Panc1 (cell line): ENCODE measurements at regions not wholly inside any gene's neighbourhood (a gene's known extent, or its start where the extent isn't known, plus 50 kb on each side); places are given as distances from the start of the nearest gene placed in this dataset.
"Not testable (repeated sequence)": the region's sequence is repeated elsewhere in the genome, so short reads cannot be mapped to it uniquely, and the experiment has no call there.

Experiments used
- ATAC-seq: fragments of 200-7000 bp; cut with Tn5 transposase; 2 replicates; pipeline ENCODE4 v1.9.1; 2020; ENCODE audit warnings: mild to moderate bottlenecking, moderate library complexity
- BruUV-seq: library from RNA; stranded (reverse); fragments of 400-500 nt; replicated peaks from 2 replicates; lab custom pipeline; 2021; lab: Mats Ljungman, UMichigan
- CTCF ChIA-PET: fragments of 300-600 bp; sonication (Branson Sonifier 250); formaldehyde crosslinking; loops from one replicate; lab custom pipeline; 2022; ENCODE audit warnings: antibody characterized with exemption; lab: Charles Lee
- POLR2A ChIA-PET: fragments of 300-600 bp; sonication (Branson Sonifier 250); formaldehyde crosslinking; loops from one replicate; lab custom pipeline; 2022; ENCODE audit warnings: antibody characterized with exemption; lab: Charles Lee
- DNase-seq: peaks from one replicate; pipeline ENCODE4 v3.0.0-alpha.2; 2010; ENCODE audit warnings: low read depth, low spot score
- H3K27ac ChIP-seq: 2 replicates; pipeline ENCODE4 v1.5.1; 2011; ENCODE audit warnings: mild to moderate bottlenecking, low read length, inconsistent platforms
- H3K27me3 ChIP-seq: fragments of 200-500 bp; sonication (Bioruptor generic); 2 replicates; pipeline ENCODE4 v1.6.0; 2014; ENCODE audit warnings: low read length, inconsistent platforms; ENCODE audit not compliant: control insufficient read depth, insufficient read depth
- H3K36me3 ChIP-seq: fragments of 200-500 bp; sonication (Bioruptor generic); 2 replicates; pipeline ENCODE4 v1.5.1; 2014; ENCODE audit warnings: inconsistent platforms, mild to moderate bottlenecking, low read length, moderate library complexity; ENCODE audit not compliant: control insufficient read depth, insufficient read depth
- H3K4me1 ChIP-seq: 2 replicates; pipeline ENCODE4 v1.5.1; 2011; ENCODE audit warnings: inconsistent platforms, mild to moderate bottlenecking, low read length, moderate library complexity; ENCODE audit not compliant: control insufficient read depth, insufficient read depth
- H3K4me3 ChIP-seq, 2 experiments: 2 replicates each; pipeline ENCODE4 v1.5.1; 2011 to 2012; ENCODE audit warnings: low read depth in 2 of 2, low read length in 2 of 2, mild to moderate bottlenecking in 2 of 2, inconsistent platforms in 1 of 2, moderate library complexity in 1 of 2
- H3K9me3 ChIP-seq: fragments of 200-500 bp; sonication (Bioruptor generic); 2 replicates; pipeline ENCODE4 v1.5.1; 2014; ENCODE audit warnings: low read depth, mild to moderate bottlenecking, inconsistent platforms, low read length, moderate library complexity; ENCODE audit not compliant: control insufficient read depth, insufficient read depth
- in situ Hi-C: cut with HindIII; loops from 2 replicates; pipeline ENCODE4 v1.10.0; 2016; ENCODE audit warnings: low sequenced_read_pairs, low pct_unique_long_range_greater_than_20kb
- intact Hi-C: fragments of 100-400 bp; cut with micrococcal nuclease; formaldehyde crosslinking; loops from one replicate; pipeline ENCODE4 v1.10.0; 2022; ENCODE audit not compliant: unreplicated experiment

DNA sequence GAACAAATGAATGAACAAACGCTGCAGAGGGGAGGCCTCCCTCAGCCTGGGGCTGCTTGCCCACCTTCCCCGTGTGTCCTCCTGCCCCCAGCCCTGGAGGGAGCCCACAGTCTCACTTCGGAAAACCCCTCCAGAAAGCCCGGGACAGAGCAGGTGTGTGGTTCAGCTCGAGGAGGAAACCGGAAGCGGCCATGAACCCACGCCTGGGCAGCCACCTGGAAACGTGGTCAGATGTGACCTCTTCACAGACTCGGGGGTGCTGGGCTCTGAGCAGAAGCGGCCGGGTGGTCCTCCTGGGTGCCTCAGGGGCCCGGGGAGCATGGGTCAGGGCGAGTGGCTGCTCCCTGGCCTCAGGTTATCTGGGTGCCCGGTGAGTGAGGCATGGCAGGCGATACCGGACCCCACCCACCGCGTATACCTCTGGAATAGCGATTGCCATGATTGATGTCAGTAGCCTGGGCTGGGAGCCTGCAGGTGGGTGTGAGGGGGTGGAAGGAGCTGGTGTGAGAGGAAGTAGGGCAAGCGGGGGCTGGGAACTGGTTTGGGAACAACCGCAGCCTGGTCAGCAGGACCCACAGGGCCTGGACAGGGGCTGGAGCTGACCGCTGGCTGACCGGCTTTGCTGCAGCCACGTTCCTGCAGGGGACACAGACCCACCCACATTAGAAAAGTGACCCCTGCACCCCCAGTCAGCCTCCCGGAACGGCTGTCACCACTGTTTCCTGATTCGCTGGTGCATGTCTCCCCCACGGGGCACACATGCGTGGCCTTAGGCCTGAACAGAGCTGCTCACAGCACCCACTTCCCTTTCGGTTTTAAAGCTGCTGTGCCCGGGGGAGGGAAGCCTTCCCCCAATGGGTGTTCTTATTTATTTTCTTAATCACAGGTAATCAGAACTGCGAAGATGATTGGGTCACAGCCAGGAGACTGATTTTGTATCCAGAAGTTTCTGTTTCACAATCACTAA is 5465.1 kb upstream of the TPTE start:
- ATAC-seq, BruUV-seq, in situ Hi-C loops, CTCF ChIA-PET, DNase-seq, intact Hi-C loops, H3K36me3 ChIP-seq, H3K4me3 ChIP-seq, POLR2A ChIA-PET, H3K9me3 ChIP-seq, H3K27me3 ChIP-seq, H3K4me1 ChIP-seq, H3K27ac ChIP-seq: not testable (repeated sequence)

DNA sequence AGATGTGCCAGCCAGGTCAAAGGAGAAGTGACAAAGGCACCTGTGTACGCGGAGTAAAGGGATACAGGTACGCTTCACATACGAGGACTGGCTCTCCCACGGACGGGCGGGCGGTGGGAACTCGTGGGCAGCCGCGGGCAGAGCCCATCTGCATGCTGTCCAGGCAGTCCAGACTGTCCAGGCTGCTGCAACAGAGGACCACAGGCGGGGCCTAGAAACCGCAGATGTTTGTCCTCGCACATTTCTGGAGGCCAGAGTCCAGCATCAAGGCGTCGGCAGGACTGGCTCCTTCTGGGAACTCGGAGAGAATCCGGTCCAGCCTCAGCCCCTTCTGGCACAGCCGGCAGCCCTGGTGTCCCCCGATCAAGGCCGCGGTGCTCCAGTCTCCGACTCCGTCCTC is 5464.3 kb upstream of the TPTE start:
- DNase-seq, intact Hi-C loops, H3K9me3 ChIP-seq, H3K4me3 ChIP-seq, CTCF ChIA-PET, H3K27ac ChIP-seq, H3K36me3 ChIP-seq, POLR2A ChIA-PET, H3K4me1 ChIP-seq, in situ Hi-C loops, H3K27me3 ChIP-seq, BruUV-seq: not testable (repeated sequence)
- ATAC-seq, result peak; percentile 35; the same call in 1 of the 2 replicates

DNA sequence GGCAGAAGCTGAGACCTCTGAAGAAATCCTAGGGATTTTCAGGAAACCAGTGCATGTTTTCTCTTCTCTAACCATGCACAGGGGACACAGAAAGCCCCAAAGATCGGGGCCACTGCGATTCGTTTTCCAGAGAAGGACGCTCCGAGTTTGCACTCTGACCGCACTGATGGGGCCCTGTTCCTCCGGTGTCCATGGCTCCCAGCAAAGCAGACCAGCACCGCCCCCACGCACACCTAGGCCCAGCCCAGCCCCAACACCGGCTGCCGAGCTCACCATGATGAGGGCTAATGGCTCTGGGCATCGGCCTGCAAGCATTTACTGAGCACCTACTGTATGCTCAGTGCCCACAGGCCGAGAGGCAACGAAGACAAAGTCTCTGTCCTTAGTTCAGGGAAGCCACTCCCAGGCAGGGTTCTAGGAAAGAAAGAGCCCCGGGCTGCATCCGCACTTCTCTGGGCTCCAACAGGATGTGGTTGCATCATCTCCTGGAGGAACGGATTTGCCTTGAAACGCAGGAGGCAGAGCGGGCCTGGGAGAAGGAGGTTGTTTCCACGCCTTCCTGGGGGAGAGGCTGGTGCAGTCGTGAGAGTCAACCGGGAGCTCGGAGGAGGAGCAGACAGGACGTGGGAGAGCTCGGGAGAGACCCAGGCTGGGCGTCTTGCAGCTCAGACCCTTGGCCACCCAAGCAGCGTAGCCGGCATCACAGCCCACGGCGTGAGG is 5460.9 kb upstream of the TPTE start:
- DNase-seq, H3K27me3 ChIP-seq, ATAC-seq, CTCF ChIA-PET, H3K9me3 ChIP-seq, intact Hi-C loops, POLR2A ChIA-PET, H3K36me3 ChIP-seq, H3K27ac ChIP-seq, H3K4me1 ChIP-seq, BruUV-seq, in situ Hi-C loops, H3K4me3 ChIP-seq: not testable (repeated sequence)

DNA sequence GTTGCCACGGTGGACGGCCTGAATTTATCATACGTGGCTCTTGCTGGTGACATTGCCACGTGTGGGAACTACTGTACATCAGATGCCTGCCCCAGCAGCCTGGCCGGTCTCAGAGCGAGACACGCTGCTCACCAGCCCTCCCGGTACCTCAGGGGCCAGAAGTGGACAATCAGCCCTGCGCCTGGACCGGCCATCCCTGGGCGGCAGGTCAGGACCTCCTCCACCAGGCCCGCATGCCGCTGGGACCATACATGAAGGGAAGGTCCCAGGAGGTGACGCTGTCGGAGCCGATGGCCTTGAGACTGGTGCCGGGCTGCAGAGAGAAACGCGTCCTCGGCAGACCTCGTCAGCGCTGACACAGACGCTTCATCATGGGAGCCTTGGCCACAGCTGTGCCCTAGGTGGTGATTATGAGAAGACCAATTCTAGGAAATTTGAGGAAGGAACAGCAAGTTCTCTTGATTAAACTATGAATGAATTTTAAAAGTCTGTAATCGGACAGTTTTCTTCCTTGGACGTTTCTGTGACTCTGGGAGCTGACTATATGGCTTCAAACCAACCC is 5456.7 kb upstream of the TPTE start:
- BruUV-seq, POLR2A ChIA-PET, intact Hi-C loops: not testable (repeated sequence)

DNA sequence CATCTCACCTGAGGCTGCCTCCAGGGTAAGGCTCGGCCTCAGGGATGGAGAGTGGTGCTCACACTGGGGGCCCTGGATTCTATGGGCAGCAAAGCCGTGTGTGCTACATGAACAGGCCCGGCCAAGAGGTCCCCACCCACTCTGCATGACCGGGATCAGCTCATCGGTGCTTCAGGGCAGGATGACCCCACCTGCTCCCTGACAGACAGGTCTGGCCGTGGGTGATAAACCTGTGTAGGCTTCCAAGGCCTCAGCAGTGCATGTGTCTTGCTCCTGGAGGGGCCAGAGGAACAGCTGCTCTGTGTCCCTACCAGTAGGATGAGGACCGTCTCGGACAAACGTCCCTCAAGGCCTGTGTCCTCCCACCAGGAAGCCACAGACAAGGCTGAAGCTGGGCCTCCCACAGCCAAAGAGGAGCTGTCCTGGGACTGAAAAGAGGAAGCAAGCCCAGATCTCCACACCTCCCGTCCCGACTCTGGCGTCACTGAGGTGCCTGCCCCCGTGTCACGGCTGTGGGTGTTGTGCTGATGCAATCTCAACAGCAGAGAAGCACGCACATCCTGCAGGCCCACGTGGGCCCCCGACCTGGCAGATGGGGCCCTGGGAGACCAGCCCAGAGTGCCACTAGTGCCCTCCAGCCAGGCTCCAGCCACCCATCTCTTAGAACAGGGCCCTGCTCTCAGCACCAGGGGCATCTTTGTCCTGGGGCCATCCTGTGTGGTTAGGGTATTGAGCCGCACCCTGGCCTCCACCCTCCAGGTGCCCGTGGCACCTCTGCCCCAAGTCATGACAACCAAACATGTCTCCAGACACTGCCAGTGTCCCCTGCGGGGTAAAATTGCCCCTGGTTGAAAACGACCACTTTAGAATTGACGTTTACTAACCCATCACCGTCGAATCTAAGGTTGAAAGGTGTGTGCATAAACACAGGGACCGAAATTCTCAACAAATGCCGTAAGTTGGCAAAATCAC is 5455.9 kb upstream of the TPTE start:
- DNase-seq, CTCF ChIA-PET, POLR2A ChIA-PET, in situ Hi-C loops, H3K27ac ChIP-seq, H3K4me3 ChIP-seq, H3K27me3 ChIP-seq, H3K4me1 ChIP-seq, H3K9me3 ChIP-seq, BruUV-seq, H3K36me3 ChIP-seq, ATAC-seq, intact Hi-C loops: not testable (repeated sequence)

More for the DNA sequence above, 5456.7 kb upstream of the TPTE start:
- H3K36me3 ChIP-seq, in situ Hi-C loops, H3K27ac ChIP-seq, H3K9me3 ChIP-seq, ATAC-seq, CTCF ChIA-PET, H3K27me3 ChIP-seq, H3K4me1 ChIP-seq, DNase-seq, H3K4me3 ChIP-seq: not testable (repeated sequence)

DNA sequence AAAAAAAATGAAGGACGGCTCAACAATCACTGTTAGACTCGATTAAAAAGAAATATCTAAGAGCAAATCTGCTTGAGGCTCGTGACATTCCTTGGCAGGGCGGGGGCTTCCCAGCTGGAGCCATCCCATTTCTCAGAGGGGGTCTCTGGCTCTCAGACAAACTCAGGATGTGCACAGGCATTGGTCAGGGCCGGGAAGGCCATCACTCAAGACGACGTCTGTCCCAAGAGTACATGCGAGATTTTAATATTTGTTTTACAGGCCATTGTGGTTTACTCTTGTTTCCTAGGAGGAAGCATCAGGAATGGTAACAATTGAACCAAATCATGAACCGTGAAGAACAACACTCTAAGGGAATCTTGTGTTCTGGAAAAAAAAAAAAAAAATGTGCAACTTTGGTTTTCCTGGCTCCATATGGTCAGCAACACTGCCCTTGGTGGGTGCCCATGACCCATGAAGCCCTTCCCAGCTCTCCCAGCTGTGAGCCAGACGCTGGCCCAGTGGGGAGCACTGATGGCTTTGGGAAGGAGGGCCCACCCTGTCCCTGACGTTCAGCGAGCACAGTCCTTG is 5454.6 kb upstream of the TPTE start:
- H3K27me3 ChIP-seq, intact Hi-C loops, H3K36me3 ChIP-seq, BruUV-seq, POLR2A ChIA-PET, in situ Hi-C loops, CTCF ChIA-PET, H3K27ac ChIP-seq, ATAC-seq, H3K9me3 ChIP-seq, H3K4me3 ChIP-seq, DNase-seq, H3K4me1 ChIP-seq: not testable (repeated sequence)
